Globus pallidus (tissue), 1 donor: ENCODE measurements at regions not wholly inside any gene's neighbourhood (a gene's known extent, or its start where the extent isn't known, plus 50 kb on each side); places are given as distances from the start of the nearest gene placed in this dataset.

Experiments
- DNase-seq: peaks from one replicate; pipeline ENCODE4 v3.0.0-alpha.2; 2015; ENCODE audit warnings: low spot score

- no peak for DNase-seq
Observed at GRCh38 chr1:106584676-106585075, 471.8 kb upstream of the PRMT6 start.

GRCh38 chr1:106600626-106601025 is 455.8 kb upstream of the PRMT6 start:
- no peak for DNase-seq

- no peak for DNase-seq
Observed at GRCh38 chr1:106603616-106604015, 452.9 kb upstream of the PRMT6 start.

- no peak for DNase-seq
Observed at GRCh38 chr1:106608841-106609240, 447.6 kb upstream of the PRMT6 start.

GRCh38 chr1:106613068-106613467 is 443.4 kb upstream of the PRMT6 start:
- no peak for DNase-seq

GRCh38 chr1:106613861-106614260 is 442.6 kb upstream of the PRMT6 start:
- no peak for DNase-seq

- no peak for DNase-seq
Observed at GRCh38 chr1:106615473-106615872, 441.0 kb upstream of the PRMT6 start.

- no peak for DNase-seq
Observed at GRCh38 chr1:106619080-106619826, 437.2 kb upstream of the PRMT6 start.

- DNase-seq, result no peak
Observed at GRCh38 chr1:106619827-106620134, 436.7 kb upstream of the PRMT6 start.

GRCh38 chr1:106620521-106620954 is 435.9 kb upstream of the PRMT6 start:
- no peak for DNase-seq

- no peak for DNase-seq
Observed at GRCh38 chr1:106621853-106622252, 434.6 kb upstream of the PRMT6 start.

- DNase-seq, result no peak
Observed at GRCh38 chr1:106637566-106637965, 418.9 kb upstream of the PRMT6 start.

- DNase-seq, result no peak
Observed at GRCh38 chr1:106646261-106646784, 410.2 kb upstream of the PRMT6 start.

- DNase-seq, result no peak
Observed at GRCh38 chr1:106646816-106647215, 409.7 kb upstream of the PRMT6 start.

GRCh38 chr1:106651028-106651762 is 405.3 kb upstream of the PRMT6 start:
- DNase-seq, result no peak

- DNase-seq, result no peak
Observed at GRCh38 chr1:106659490-106660244, 396.8 kb upstream of the PRMT6 start.

GRCh38 chr1:106675558-106675957 is 380.9 kb upstream of the PRMT6 start:
- DNase-seq, result no peak

- DNase-seq, result no peak
Observed at GRCh38 chr1:106676021-106676420, 380.5 kb upstream of the PRMT6 start.

- DNase-seq, result no peak
Observed at GRCh38 chr1:106677181-106677580, 379.3 kb upstream of the PRMT6 start.

GRCh38 chr1:106677721-106678120 is 378.8 kb upstream of the PRMT6 start:
- DNase-seq, result no peak

- no peak for DNase-seq
Observed at GRCh38 chr1:106678279-106679050, 378.0 kb upstream of the PRMT6 start.

GRCh38 chr1:106680216-106680615 is 376.3 kb upstream of the PRMT6 start:
- no peak for DNase-seq
